ENCODE measurements at regions not wholly inside any gene's neighbourhood (a gene's known extent, or its start where the extent isn't known, plus 50 kb on each side); places are given as distances from the start of the nearest gene placed in this dataset.

DNA sequence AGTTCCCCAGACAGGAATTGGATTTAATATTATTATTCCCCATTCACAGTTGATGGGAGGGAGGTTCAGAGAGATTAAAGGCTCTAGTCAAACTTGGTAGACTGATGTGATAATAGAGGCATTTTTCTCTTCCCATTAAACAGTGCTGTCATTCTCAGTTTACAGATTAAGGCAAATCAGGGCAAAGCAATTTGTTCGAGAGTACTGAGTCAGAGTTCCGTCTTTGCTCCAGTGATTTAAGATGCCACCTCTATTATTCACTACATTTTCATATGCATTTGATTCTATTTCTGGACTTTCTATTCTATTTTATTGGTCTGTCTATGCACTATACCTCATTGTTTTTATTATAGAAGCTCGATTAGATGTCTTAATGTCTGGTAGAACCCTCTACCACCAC is 201.0 kb upstream of the RAI14 start:
- TF ChIP-seq, protein P1, sequence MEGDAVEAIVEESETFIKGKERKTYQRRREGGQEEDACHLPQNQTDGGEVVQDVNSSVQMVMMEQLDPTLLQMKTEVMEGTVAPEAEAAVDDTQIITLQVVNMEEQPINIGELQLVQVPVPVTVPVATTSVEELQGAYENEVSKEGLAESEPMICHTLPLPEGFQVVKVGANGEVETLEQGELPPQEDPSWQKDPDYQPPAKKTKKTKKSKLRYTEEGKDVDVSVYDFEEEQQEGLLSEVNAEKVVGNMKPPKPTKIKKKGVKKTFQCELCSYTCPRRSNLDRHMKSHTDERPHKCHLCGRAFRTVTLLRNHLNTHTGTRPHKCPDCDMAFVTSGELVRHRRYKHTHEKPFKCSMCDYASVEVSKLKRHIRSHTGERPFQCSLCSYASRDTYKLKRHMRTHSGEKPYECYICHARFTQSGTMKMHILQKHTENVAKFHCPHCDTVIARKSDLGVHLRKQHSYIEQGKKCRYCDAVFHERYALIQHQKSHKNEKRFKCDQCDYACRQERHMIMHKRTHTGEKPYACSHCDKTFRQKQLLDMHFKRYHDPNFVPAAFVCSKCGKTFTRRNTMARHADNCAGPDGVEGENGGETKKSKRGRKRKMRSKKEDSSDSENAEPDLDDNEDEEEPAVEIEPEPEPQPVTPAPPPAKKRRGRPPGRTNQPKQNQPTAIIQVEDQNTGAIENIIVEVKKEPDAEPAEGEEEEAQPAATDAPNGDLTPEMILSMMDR (IDR thresholded peaks at IDR 0.05; ENCODE audit: insufficient read depth, low read length), result no peak
- TF ChIP-seq GABPA (IDR thresholded peaks at IDR 0.05; ENCODE audit: low read depth), result no peak
- TF ChIP-seq, protein P2, sequence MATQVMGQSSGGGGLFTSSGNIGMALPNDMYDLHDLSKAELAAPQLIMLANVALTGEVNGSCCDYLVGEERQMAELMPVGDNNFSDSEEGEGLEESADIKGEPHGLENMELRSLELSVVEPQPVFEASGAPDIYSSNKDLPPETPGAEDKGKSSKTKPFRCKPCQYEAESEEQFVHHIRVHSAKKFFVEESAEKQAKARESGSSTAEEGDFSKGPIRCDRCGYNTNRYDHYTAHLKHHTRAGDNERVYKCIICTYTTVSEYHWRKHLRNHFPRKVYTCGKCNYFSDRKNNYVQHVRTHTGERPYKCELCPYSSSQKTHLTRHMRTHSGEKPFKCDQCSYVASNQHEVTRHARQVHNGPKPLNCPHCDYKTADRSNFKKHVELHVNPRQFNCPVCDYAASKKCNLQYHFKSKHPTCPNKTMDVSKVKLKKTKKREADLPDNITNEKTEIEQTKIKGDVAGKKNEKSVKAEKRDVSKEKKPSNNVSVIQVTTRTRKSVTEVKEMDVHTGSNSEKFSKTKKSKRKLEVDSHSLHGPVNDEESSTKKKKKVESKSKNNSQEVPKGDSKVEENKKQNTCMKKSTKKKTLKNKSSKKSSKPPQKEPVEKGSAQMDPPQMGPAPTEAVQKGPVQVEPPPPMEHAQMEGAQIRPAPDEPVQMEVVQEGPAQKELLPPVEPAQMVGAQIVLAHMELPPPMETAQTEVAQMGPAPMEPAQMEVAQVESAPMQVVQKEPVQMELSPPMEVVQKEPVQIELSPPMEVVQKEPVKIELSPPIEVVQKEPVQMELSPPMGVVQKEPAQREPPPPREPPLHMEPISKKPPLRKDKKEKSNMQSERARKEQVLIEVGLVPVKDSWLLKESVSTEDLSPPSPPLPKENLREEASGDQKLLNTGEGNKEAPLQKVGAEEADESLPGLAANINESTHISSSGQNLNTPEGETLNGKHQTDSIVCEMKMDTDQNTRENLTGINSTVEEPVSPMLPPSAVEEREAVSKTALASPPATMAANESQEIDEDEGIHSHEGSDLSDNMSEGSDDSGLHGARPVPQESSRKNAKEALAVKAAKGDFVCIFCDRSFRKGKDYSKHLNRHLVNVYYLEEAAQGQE (IDR thresholded peaks at IDR 0.05; ENCODE audit: insufficient replicate concordance, low read depth), result no peak
- no peak for TF ChIP-seq POLR2AphosphoS5 (IDR thresholded peaks at IDR 0.05; ENCODE audit: low read depth)
- TF ChIP-seq SPI1 (IDR thresholded peaks at IDR 0.05; ENCODE audit: borderline replicate concordance, low read depth), result no peak

All from HL-60 (cell line).